D721Med (cell line): ENCODE measurements at regions not wholly inside any gene's neighbourhood (a gene's known extent, or its start where the extent isn't known, plus 50 kb on each side); places are given as distances from the start of the nearest gene placed in this dataset.

Experiments
- DNase-seq: peaks from one replicate; pipeline ENCODE4 v3.0.0; 2011; ENCODE audit warnings: low spot score; ENCODE audit not compliant: insufficient read length
- FAIRE-seq: peaks from 2 replicates; lab custom pipeline; 2011; peaks lifted over from hg19 to GRCh38; lab: Jason Lieb, UNC
- TF ChIP-seq, protein P1 (sequence below): IDR thresholded peaks from 2 replicates; pipeline ENCODE4 v1.5.1; 2012; ENCODE audit warnings: mild to moderate bottlenecking, control low read depth; ENCODE audit not compliant: insufficient read depth; ENCODE audit errors: missing control alignments

DNA sequence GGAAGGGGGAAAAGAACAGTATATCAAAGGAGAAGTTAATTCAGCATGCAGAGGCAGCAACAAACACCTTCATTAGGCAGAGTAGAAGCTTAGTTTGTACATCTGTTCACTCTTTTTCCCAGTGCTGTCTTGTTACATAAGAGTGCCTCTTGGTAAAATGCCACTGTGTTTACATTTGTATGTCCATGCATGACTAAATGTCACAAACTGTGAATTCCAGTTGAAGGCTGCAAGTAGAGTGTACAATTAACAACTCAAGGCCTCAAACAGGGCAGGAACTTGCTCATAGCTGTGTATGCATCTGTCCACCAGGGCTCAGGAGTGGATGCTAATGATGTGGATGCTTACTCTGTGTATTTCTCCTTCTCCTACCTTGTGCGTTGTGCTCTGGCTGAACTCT lies 214.2 kb upstream of the TPM1 start:
- DNase-seq (no peak), FAIRE-seq (no peak)
- TF ChIP-seq, protein P1, sequence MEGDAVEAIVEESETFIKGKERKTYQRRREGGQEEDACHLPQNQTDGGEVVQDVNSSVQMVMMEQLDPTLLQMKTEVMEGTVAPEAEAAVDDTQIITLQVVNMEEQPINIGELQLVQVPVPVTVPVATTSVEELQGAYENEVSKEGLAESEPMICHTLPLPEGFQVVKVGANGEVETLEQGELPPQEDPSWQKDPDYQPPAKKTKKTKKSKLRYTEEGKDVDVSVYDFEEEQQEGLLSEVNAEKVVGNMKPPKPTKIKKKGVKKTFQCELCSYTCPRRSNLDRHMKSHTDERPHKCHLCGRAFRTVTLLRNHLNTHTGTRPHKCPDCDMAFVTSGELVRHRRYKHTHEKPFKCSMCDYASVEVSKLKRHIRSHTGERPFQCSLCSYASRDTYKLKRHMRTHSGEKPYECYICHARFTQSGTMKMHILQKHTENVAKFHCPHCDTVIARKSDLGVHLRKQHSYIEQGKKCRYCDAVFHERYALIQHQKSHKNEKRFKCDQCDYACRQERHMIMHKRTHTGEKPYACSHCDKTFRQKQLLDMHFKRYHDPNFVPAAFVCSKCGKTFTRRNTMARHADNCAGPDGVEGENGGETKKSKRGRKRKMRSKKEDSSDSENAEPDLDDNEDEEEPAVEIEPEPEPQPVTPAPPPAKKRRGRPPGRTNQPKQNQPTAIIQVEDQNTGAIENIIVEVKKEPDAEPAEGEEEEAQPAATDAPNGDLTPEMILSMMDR: no peak

DNA sequence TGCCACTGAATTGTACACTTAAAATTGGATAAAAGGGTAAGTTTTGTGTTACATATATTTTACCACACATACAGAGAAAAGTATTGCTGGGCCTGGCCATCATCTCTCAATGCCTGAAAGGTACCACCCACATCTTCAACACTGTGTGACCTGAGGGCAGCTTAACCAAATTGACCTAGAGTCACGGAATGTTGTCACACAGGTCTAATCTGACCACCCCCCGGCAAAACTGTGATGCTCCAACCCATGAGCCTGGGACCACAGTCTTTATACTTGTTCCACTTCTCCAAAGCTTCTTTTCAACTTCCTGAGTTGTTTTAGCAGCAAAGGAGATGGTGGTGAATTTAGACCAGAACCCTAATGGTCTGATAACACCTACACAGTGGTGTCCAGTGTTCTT lies 210.3 kb upstream of the TPM1 start:
- DNase-seq (no peak), FAIRE-seq (no peak)
- TF ChIP-seq, protein P1: no peak

DNA sequence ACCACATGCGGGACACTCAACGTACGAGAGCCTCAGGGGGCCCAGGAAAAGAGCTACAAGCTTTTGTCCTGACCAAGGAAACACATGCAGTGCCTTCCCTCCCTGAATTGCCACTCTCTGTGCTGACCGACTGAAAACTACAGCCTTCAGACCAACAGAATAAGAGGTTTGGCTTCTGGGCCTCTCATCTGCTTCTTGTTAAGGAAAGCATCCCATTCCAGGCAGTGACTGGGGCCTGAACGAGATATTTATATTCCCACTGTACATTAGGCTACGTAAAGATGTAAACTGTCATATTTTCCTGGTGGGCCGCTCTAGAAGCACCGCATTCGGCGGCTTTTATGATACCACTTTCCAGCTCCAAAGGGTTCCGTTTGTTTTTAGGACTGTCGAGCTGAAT lies 208.9 kb upstream of the TPM1 start:
- FAIRE-seq (no peak), DNase-seq (no peak)
- TF ChIP-seq, protein P1: no peak

DNA sequence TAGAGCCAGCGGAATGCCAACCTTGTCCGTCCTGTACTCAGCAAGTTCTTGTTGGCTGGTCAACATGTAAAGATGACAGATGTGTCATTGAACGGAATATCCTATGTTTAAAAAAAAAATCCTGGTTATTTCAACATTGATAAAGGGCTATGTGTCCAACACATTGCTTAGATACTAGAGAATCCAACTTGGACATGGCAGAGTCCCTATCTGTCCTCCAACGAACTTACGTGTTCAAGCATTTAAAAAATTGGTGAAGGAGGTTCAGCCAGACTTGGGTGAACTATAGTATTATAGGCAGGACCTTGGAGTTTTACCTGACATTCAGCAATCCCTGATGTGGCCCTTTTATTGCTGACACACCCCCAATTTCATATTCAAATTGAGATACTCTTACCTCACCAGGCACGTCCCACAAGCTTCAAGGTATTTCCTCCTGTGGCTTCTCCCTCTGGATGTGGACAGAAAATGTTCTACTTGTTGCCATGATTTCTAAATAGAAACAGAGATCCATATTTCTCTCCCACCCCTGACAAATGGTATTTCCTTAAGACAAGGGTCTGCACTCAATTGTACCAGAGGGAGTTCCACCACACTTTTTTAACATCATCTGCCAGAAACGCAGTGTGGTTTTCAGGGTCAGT lies 207.7 kb upstream of the TPM1 start:
- no peak for FAIRE-seq
- no peak for DNase-seq
- TF ChIP-seq, protein P1: no peak

DNA sequence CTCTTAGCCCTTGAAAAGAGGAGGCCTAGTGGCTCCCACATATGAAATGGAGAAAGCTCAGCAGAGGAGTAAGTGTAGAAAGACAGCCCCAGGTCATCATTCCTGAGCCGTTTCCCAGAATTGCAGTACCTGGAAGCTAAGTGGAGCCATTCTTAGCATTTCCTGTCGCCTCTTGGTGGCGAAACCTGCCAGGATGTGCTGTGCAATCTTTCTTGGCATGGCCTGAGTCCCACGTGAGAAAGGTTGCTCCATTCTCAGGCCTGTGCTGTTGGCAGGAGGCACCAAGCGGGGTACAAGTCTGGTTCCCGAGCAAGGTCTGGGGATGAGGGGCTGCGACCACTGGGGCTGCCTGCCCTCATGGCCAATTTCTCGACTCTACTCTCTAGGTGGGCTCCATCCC lies 207.2 kb upstream of the TPM1 start:
- TF ChIP-seq, protein P1: no peak
- DNase-seq: no peak
- no peak for FAIRE-seq

DNA sequence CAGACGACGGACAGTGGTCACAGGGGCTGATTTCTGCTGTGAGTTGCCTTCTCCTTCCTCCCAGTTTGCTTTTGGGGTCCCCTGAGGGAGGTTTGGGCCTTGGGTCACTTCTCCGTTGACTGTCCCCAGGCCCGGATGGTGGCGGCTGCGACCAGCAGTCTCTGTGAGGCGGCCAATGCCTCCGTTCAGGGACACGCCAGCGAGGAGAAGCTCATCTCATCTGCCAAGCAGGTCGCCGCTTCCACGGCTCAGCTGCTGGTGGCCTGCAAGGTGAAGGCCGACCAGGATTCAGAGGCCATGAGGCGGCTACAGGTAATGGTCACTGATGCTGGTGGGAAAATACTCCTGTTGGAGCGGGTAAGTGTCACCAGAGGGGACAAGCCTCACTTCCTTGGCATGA lies 206.8 kb upstream of the TPM1 start:
- DNase-seq (no peak), FAIRE-seq (no peak)
- TF ChIP-seq, protein P1: no peak

DNA sequence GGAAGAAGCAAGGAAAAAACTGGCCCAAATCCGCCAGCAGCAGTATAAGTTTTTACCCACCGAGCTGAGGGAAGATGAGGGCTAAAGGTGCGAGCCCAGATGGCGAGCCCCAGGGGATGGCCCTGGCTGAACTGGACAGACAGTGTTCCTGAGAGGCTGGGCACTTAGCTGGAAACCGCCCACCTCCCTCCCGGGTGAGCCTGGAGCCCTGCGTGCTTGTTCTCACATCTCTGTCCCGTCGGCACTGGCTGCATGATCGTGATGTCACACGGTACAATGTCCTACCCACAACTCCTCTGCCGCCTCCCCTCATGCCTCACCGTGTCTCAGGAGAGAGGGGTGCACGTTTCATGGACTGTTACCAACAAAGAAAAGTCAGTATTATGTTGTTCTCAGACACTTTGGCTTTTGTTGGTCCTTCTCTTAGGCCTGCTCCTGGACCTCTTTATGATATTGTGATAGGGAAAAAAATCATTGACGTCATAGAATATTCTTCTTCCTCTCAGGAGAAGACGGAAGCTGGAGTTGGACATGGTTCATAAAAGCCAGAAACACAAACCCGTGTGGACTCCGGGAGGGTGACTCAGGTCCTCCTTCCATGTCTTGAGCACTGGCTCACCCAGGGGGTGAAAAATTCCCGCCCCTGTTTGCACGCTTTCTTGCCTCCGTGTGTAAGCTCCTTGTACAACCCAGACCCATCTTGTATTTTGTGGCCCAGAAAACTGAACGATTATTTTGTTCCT lies 201.8 kb upstream of the TPM1 start:
- no peak for DNase-seq
- TF ChIP-seq, protein P1: no peak
- FAIRE-seq: no peak
